ENCODE measurements at regions not wholly inside any gene's neighbourhood (a gene's known extent, or its start where the extent isn't known, plus 50 kb on each side); places are given as distances from the start of the nearest gene placed in this dataset.

DNA sequence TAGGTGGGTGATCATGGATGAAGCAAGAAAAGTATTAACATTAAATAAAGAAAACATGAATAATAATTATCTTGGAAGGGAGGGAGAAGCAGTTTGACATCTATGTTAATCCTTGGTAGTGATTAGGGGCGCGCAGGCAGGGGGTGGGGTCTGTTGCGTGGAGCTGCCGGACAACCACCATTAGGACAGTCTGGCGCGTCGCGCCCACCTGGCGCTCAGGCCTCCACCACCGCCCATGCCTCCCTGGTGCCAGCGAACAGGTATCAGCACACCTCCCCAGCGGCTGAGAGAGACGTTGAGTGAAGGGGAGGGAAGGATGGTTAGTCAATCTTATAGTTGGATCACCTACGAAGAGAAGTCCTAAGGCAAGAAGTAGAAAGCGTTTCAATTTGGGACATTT, 94.2 kb upstream of the CDK1 start:
- Histone ChIP-seq H3K4me3 (ENCODE audit: low read length) (no peak overlapping the region), H3K27me3 (ENCODE audit: control insufficient read depth, insufficient read depth, low read length) (no peaks in the 10 kb centered on the region), H3K4me1 (ENCODE audit: control insufficient read depth, insufficient read depth, low read length) (no peaks in the 10 kb centered on the region), H3K9me3 (ENCODE audit: control insufficient read depth, insufficient read depth, low read length) (no peaks in the 10 kb centered on the region), H3K27ac (ENCODE audit: low read length) (no peak overlapping the region), H3K36me3 (ENCODE audit: control insufficient read depth, insufficient read depth, low read length) (no peaks in the 10 kb centered on the region)
- no peaks in the 10 kb centered on the region for H3K36me3 Mint-ChIP-seq
- DNase-seq = no peak
- WGBS (ENCODE audit: insufficient coverage) = 87% methylated on average over 15 of the region's 15 CpGs
- intact Hi-C loops (cut with micrococcal nuclease) = no loop called here
- no peak for ATAC-seq
- no peak overlapping the region for H3K4me3 Mint-ChIP-seq
- H3K27me3 Mint-ChIP-seq (ENCODE audit: low read depth in 2 of 2) = peaks cover 0 to 4% of the 10 kb centered on the region in 2 donors
- H3K4me1 Mint-ChIP-seq = no peaks in the 10 kb centered on the region
- H3K9me3 Mint-ChIP-seq = peaks cover 0 to 5% of the 10 kb centered on the region in 2 donors
- TF ChIP-seq, protein P1, sequence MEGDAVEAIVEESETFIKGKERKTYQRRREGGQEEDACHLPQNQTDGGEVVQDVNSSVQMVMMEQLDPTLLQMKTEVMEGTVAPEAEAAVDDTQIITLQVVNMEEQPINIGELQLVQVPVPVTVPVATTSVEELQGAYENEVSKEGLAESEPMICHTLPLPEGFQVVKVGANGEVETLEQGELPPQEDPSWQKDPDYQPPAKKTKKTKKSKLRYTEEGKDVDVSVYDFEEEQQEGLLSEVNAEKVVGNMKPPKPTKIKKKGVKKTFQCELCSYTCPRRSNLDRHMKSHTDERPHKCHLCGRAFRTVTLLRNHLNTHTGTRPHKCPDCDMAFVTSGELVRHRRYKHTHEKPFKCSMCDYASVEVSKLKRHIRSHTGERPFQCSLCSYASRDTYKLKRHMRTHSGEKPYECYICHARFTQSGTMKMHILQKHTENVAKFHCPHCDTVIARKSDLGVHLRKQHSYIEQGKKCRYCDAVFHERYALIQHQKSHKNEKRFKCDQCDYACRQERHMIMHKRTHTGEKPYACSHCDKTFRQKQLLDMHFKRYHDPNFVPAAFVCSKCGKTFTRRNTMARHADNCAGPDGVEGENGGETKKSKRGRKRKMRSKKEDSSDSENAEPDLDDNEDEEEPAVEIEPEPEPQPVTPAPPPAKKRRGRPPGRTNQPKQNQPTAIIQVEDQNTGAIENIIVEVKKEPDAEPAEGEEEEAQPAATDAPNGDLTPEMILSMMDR (IDR thresholded peaks at IDR 0.05) = no peak
- no peak overlapping the region for H3K27ac Mint-ChIP-seq

DNA sequence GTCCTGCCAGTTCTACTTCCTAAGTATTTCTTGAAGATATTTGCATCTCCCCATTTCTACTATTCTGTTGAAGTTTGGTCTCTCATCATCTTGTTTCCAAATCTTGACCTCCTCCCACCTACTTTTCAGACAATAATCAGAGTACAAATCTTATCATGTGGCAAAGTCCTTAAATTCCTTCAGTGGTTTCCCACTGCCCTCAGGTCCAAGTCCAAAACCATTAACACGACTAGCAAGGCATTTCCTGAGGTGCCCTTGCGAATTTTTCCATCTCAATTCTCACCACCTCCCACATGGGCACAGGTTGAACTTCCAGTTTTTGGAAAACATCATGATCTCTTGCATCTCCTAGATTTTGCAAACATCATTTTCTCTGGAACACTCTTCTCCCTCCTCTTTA, 97.2 kb upstream of the CDK1 start:
- DNase-seq = no peak
- Mint-ChIP-seq H3K4me1 (no peaks in the 10 kb centered on the region), H3K4me3 (no peak overlapping the region), H3K36me3 (no peaks in the 10 kb centered on the region), H3K9me3 (no peaks in the 10 kb centered on the region), H3K27ac (no peak overlapping the region), H3K27me3 (ENCODE audit: low read depth in 2 of 2) (peaks cover 0 to 4% of the 10 kb centered on the region in 2 donors)
- Histone ChIP-seq H3K4me3 (ENCODE audit: low read length) (no peak overlapping the region), H3K27me3 (ENCODE audit: control insufficient read depth, insufficient read depth, low read length) (no peaks in the 10 kb centered on the region), H3K27ac (ENCODE audit: low read length) (no peak overlapping the region), H3K36me3 (ENCODE audit: control insufficient read depth, insufficient read depth, low read length) (no peaks in the 10 kb centered on the region), H3K9me3 (ENCODE audit: control insufficient read depth, insufficient read depth, low read length) (no peaks in the 10 kb centered on the region), H3K4me1 (ENCODE audit: control insufficient read depth, insufficient read depth, low read length) (no peaks in the 10 kb centered on the region)
- intact Hi-C loops (cut with micrococcal nuclease) = no loop called here
- WGBS (ENCODE audit: insufficient coverage) = 66% methylated on average over 2 of the region's 2 CpGs
- TF ChIP-seq, protein P1 (IDR thresholded peaks at IDR 0.05) = no peak
- no peak for ATAC-seq

DNA sequence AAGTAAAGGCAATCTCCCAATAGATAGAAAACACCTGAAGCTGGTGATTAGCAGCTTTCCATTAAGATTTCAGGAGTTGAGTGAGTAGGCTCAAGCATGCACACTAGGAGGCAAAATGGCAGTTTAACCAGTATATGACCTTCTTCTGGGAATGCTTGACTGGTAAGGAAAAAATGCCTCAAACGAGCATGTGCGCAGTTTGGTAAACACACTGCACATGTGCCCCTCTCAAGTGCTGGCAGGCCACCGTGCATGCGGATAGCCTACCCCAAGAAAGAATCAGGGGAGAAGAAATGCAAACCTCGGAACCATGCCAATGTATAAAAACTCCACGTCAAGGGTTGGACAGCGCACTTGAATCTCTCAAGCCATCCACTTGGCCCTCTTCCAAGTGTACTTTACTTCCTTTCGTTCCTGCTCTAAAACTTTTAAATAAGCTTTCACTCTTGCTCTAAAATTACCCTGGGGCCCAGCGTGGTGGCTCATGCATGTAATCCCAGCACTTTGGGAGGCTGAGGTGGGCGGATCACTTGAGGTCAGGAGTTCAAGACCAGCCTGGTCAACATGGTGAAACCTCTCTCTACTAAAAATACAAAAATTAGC, 98.8 kb upstream of the CDK1 start:
- no peaks in the 10 kb centered on the region for H3K4me1 Mint-ChIP-seq
- TF ChIP-seq, protein P1 (IDR thresholded peaks at IDR 0.05) = no peak
- no peak overlapping the region for H3K4me3 Mint-ChIP-seq
- Histone ChIP-seq H3K36me3 (ENCODE audit: control insufficient read depth, insufficient read depth, low read length) (no peaks in the 10 kb centered on the region), H3K4me3 (ENCODE audit: low read length) (no peak overlapping the region), H3K27ac (ENCODE audit: low read length) (no peak overlapping the region), H3K9me3 (ENCODE audit: control insufficient read depth, insufficient read depth, low read length) (no peaks in the 10 kb centered on the region), H3K4me1 (ENCODE audit: control insufficient read depth, insufficient read depth, low read length) (no peaks in the 10 kb centered on the region), H3K27me3 (ENCODE audit: control insufficient read depth, insufficient read depth, low read length) (no peaks in the 10 kb centered on the region)
- H3K27me3 Mint-ChIP-seq (ENCODE audit: low read depth in 2 of 2) = peaks cover 0 to 4% of the 10 kb centered on the region in 2 donors
- no peak overlapping the region for H3K27ac Mint-ChIP-seq
- no peaks in the 10 kb centered on the region for H3K36me3 Mint-ChIP-seq
- intact Hi-C loops (cut with micrococcal nuclease) = no loop called here
- H3K9me3 Mint-ChIP-seq = no peaks in the 10 kb centered on the region
- DNase-seq (no peak), ATAC-seq (no peak)
- WGBS (ENCODE audit: insufficient coverage) = 89% methylated on average over 10 of the region's 10 CpGs

DNA sequence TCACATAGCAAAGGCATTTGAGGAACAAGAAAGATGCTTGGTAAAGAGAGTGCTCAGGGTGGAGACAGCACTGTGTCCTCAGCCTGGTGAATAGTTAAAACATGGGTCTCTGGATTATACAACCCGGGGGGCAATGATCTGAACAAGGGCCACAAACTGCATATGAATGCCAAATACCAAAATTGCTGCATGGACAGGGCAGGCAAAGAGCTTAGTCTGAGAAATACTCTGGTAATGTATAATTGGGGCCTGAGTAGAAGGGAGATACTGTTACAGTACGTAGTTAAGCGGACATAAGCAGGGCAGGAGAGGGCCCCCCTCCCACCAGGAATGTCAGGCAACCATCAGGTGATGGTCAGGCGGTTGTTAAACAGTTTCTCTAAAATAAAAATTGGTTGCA, 99.3 kb upstream of the CDK1 start:
- DNase-seq (no peak), ATAC-seq (no peak)
- Mint-ChIP-seq H3K9me3 (no peaks in the 10 kb centered on the region), H3K4me3 (no peak overlapping the region), H3K27ac (no peak overlapping the region), H3K36me3 (no peaks in the 10 kb centered on the region), H3K4me1 (no peaks in the 10 kb centered on the region), H3K27me3 (ENCODE audit: low read depth in 2 of 2) (peaks cover 0 to 4% of the 10 kb centered on the region in 2 donors)
- Histone ChIP-seq H3K27me3 (ENCODE audit: control insufficient read depth, insufficient read depth, low read length) (no peaks in the 10 kb centered on the region), H3K36me3 (ENCODE audit: control insufficient read depth, insufficient read depth, low read length) (no peaks in the 10 kb centered on the region), H3K4me1 (ENCODE audit: control insufficient read depth, insufficient read depth, low read length) (no peaks in the 10 kb centered on the region), H3K4me3 (ENCODE audit: low read length) (no peak overlapping the region), H3K27ac (ENCODE audit: low read length) (no peak overlapping the region), H3K9me3 (ENCODE audit: control insufficient read depth, insufficient read depth, low read length) (no peaks in the 10 kb centered on the region)
- intact Hi-C loops (cut with micrococcal nuclease) = no loop called here
- 82% methylated on average over 4 of the region's 4 CpGs for WGBS (ENCODE audit: insufficient coverage)
- TF ChIP-seq, protein P1 (IDR thresholded peaks at IDR 0.05) = no peak

All from natural killer cell (primary cell).